Urinary bladder (tissue), 3 donors: ENCODE measurements at regions not wholly inside any gene's neighbourhood (a gene's known extent, or its start where the extent isn't known, plus 50 kb on each side); places are given as distances from the start of the nearest gene placed in this dataset.

Experiments used
- DNase-seq: peaks from one replicate; pipeline ENCODE4 v3.0.0-alpha.2; 2015; ENCODE audit errors: extremely low spot score
- H3K27ac ChIP-seq: one replicate; pipeline ENCODE4 v1.5.1; 2013; ENCODE audit warnings: low read depth, mild to moderate bottlenecking, moderate library complexity
- H3K36me3 ChIP-seq: one replicate; pipeline ENCODE4 v1.6.1; 2013; ENCODE audit warnings: mild to moderate bottlenecking, moderate library complexity; ENCODE audit not compliant: insufficient read depth
- H3K4me1 ChIP-seq: one replicate; pipeline ENCODE4 v1.6.1; 2013; ENCODE audit warnings: mild to moderate bottlenecking, moderate library complexity; ENCODE audit not compliant: insufficient read depth
- H3K4me3 ChIP-seq: one replicate; pipeline ENCODE4 v1.5.1; 2013; ENCODE audit warnings: low read depth, low read length
- WGBS: extraction: QIAGEN DNeasy Blood & Tissue Kit; methylation state at CpG from one replicate; pipeline ENCODE4 v1.1.7; 2013; 5-methylcytosine and 5-hydroxymethylcytosine counted together
- donor health status: healthy with polysubstance abuse.
- donor health status: healthy.

GRCh38 chr5:3299441-3299840 is 296.2 kb upstream of the IRX1 start:
- Histone ChIP-seq H3K27ac (no peak overlapping the region), H3K4me1 (no peaks in the 10 kb centered on the region), H3K4me3 (no peak overlapping the region), H3K36me3 (no peaks in the 10 kb centered on the region)
- no peak for DNase-seq
- WGBS, result 76% methylated on average over 7 of the region's 7 CpGs

- DNase-seq, result no peak
- WGBS, result 44% methylated on average over 3 of the region's 3 CpGs
- Histone ChIP-seq H3K4me3 (no peak overlapping the region), H3K4me1 (no peaks in the 10 kb centered on the region), H3K27ac (no peak overlapping the region), H3K36me3 (no peaks in the 10 kb centered on the region)
Observed at GRCh38 chr5:3297853-3298252, 297.8 kb upstream of the IRX1 start.

DNA sequence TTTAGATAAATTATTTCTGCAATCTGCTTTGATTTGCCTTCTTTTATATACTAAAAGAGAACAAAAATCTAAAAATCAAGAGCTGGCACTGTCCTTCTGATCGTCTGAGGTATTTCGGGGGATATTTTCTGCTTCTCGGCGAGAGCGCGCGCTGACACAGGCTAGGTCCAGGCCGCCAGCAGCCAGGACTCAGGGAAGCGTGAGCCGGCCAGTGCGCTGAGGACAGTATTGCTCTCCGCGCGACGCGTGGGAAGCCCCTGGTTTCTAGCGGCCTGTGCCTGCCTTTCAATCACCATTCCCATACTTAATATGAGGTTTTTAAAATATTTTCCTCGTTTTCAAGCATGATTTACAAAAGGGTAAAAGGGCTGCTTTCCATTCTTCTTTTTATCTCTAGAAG is 307.3 kb upstream of the IRX1 start:
- 93% methylated on average over 18 of the region's 18 CpGs for WGBS
- Histone ChIP-seq H3K27ac (no peak overlapping the region), H3K4me3 (no peak overlapping the region), H3K4me1 (no peaks in the 10 kb centered on the region), H3K36me3 (no peaks in the 10 kb centered on the region)
- no peak for DNase-seq

- Histone ChIP-seq H3K36me3 (no peaks in the 10 kb centered on the region), H3K27ac (no peak overlapping the region), H3K4me1 (no peaks in the 10 kb centered on the region), H3K4me3 (no peak overlapping the region)
- 64% methylated on average over 9 of the region's 9 CpGs for WGBS
- DNase-seq, result no peak
Observed at GRCh38 chr5:3287516-3287915, 308.1 kb upstream of the IRX1 start.

GRCh38 chr5:3285621-3286020 is 310.0 kb upstream of the IRX1 start:
- H3K4me3 ChIP-seq, result no peak overlapping the region
- no peak for DNase-seq
- H3K4me1 ChIP-seq, result no peaks in the 10 kb centered on the region
- WGBS, result 82% methylated on average over 13 of the region's 13 CpGs
- no peak overlapping the region for H3K27ac ChIP-seq
- no peaks in the 10 kb centered on the region for H3K36me3 ChIP-seq

GRCh38 chr5:3284506-3284905 is 311.1 kb upstream of the IRX1 start:
- Histone ChIP-seq H3K36me3 (no peaks in the 10 kb centered on the region), H3K27ac (no peak overlapping the region), H3K4me3 (no peak overlapping the region), H3K4me1 (no peaks in the 10 kb centered on the region)
- no peak for DNase-seq
- 68% methylated on average over 5 of the region's 5 CpGs for WGBS

DNA sequence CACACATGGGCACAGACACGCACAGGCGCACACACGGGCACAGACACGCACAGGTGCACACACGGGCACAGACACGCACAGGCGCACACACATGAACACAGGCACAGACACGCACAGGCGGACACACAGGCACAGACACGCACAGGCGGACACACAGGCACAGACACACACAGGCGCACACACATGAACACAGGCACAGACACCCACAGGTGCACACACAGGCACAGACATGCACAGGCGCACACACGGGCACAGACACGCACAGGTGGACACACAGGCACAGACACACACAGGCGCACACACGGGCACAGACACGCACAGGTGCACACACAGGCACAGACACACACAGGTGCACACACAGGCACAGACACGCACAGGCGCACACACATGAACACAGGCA is 312.8 kb upstream of the IRX1 start:
- no peak for DNase-seq
- Histone ChIP-seq H3K4me1 (no peaks in the 10 kb centered on the region), H3K27ac (no peak overlapping the region), H3K36me3 (no peaks in the 10 kb centered on the region), H3K4me3 (no peak overlapping the region)
- WGBS, result 98% methylated on average over 20 of the region's 20 CpGs

DNA sequence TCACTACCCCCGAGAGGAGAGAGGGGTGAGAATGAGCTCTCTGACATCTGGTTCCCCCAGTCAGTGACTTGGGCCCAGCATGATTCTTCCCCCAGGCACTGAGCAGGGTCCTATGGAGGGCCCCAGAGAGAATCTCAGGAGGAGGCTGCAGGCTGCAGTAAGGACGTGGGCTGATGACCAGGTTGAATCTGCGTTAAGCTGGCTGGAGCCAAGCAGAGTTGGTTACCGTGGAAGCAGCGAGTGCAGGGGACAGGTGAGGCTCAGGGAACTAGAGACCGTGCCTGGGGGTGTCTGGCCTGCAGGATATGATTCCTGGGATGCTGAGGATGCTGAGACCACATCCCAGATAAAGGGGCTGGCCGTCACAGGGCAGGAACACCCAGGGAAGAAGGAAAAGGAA is 314.3 kb upstream of the IRX1 start:
- 72% methylated on average over 7 of the region's 7 CpGs for WGBS
- no peak for DNase-seq
- Histone ChIP-seq H3K36me3 (no peaks in the 10 kb centered on the region), H3K4me1 (no peaks in the 10 kb centered on the region), H3K27ac (no peak overlapping the region), H3K4me3 (no peak overlapping the region)

DNA sequence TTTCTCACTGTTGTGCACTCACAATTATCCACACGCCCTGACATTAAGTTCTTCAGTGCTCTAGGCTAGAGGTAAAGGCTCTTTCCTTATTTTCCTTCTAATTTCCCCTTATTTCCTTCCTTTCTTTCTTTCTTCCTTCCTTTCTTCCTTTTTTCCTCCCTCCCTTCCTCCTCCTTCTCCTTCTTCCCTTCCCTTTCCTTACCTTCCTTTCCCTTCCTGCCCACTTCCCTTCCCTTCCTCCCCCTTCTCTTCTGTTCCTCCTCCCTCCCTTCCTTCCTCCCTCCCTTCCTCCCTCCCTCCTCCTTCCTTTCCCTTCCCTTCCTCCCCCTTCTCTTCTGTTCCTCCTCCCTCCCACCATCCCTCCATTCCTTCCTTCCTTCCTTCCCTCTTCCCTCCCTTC is 317.0 kb upstream of the IRX1 start:
- no peak overlapping the region for H3K27ac ChIP-seq
- DNase-seq, result no peak
- no peaks in the 10 kb centered on the region for H3K36me3 ChIP-seq
- H3K4me3 ChIP-seq, result no peak overlapping the region
- 49% methylated on average over 1 of the region's 1 CpG for WGBS
- no peaks in the 10 kb centered on the region for H3K4me1 ChIP-seq

DNA sequence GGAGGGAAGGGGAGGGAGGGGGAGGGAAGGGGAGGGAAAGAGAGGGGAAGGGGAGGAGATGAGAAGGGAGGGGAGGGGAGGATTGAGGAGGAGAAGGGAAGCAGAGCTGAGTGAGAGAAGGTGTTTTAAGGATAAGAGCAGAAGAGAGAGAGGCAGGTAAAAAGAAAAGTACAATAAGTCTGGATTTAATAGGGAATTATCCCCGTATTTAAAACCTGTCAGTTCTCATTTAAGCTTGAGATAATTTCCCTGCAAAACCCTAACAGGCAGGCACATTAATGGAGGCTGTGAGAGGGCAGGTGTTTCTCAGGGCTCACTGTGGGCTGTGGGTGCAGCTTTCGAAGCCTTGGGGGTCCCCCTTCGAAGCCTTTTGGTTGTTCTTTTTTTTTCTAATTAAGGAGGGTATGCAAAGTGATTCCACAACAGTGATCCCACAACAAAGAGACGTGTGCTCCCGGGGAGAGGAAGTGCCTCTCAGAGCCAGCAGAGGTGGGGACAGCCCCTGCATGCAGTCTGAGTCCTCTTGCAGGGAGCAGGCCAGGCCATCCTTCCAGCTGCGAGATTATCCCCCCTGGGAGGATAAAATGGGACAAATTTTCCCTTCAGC is 317.9 kb upstream of the IRX1 start:
- H3K4me1 ChIP-seq, result no peaks in the 10 kb centered on the region
- no peak overlapping the region for H3K4me3 ChIP-seq
- no peaks in the 10 kb centered on the region for H3K36me3 ChIP-seq
- H3K27ac ChIP-seq, result no peak overlapping the region
- 11% methylated on average over 6 of the region's 6 CpGs for WGBS
- no peak for DNase-seq

DNA sequence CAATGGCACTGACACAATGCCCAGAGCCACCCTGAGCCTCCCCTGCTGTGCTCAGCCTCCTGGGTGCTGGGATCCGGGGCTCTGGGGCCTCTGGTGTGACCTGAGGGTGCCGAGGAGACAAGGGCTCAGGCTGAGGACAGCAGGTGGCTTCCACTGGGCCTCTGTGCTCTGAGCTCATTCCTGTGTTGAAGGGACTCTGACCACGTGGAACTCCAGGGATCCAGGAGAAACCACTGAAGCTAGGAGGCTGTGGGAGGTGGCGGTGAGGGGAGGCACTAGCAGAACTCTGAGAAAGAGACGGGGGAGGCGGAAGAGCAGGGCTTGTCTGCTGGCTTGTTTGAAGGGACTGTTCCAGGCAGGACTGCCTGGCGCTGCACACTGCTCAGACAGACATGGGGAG is 318.7 kb upstream of the IRX1 start:
- Histone ChIP-seq H3K27ac (no peak overlapping the region), H3K36me3 (no peaks in the 10 kb centered on the region), H3K4me3 (no peak overlapping the region), H3K4me1 (no peaks in the 10 kb centered on the region)
- WGBS, result 39% methylated on average over 7 of the region's 7 CpGs
- no peak for DNase-seq

- no peaks in the 10 kb centered on the region for H3K4me1 ChIP-seq
- 58% methylated on average over 28 of the region's 28 CpGs for WGBS
- H3K36me3 ChIP-seq, result no peaks in the 10 kb centered on the region
- H3K27ac ChIP-seq, result no peak overlapping the region
- DNase-seq, result no peak
- H3K4me3 ChIP-seq, result no peak overlapping the region
Observed at GRCh38 chr5:3269395-3270169, 326.1 kb upstream of the IRX1 start.

DNA sequence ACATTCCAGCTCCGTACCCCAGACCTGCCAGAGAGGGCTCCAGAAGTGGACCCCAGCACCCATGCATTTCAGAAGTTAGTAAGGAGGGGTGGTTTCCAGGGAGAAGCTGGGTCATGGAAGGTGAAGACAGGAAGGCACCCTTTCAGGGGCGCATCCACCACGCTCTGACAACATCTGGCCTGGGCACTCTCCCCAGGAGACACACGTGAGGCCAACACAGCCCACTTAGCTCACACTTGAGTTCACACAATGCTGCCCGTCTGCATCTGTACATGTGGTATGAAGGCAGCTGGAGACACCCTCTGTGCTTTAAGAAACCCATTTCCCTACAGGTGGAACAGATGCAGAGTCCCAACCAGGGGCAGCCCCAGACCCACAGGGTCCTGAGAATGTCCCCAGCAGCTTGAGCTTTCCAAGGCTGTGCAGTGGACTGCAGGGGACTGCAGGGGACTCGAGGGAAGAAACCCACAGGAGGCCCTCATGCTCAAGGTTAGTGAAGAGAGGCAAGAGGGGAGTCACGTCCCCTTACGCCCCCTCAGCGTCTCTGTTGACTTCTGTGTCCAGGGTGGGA is 326.8 kb upstream of the IRX1 start:
- Histone ChIP-seq H3K36me3 (no peaks in the 10 kb centered on the region), H3K4me3 (no peak overlapping the region), H3K27ac (no peak overlapping the region), H3K4me1 (no peaks in the 10 kb centered on the region)
- DNase-seq, result no peak
- WGBS, result 68% methylated on average over 9 of the region's 9 CpGs

GRCh38 chr5:3266861-3267260 is 328.8 kb upstream of the IRX1 start:
- Histone ChIP-seq H3K4me1 (no peaks in the 10 kb centered on the region), H3K4me3 (no peak overlapping the region), H3K27ac (no peak overlapping the region), H3K36me3 (no peaks in the 10 kb centered on the region)
- DNase-seq, result no peak
- 88% methylated on average over 5 of the region's 5 CpGs for WGBS
